MCF 10A (cell line): ENCODE measurements at regions not wholly inside any gene's neighbourhood (a gene's known extent, or its start where the extent isn't known, plus 50 kb on each side); places are given as distances from the start of the nearest gene placed in this dataset.
"Not testable (repeated sequence)": the region's sequence is repeated elsewhere in the genome, so short reads cannot be mapped to it uniquely, and the experiment has no call there.

Experiments
- BruUV-seq: library from RNA; stranded (reverse); fragments of 400-500 nt; replicated peaks from 2 replicates; lab custom pipeline; 2021; lab: Mats Ljungman, UMichigan
- CTCF ChIA-PET: fragments of 300-600 bp; sonication (Branson Sonifier 250); formaldehyde crosslinking; extraction: SDS; loops from one replicate; lab custom pipeline; 2021; ENCODE audit warnings: antibody characterized with exemption, inconsistent platforms; lab: Yijun Ruan, JAX
- POLR2A ChIA-PET: fragments of 300-600, 350-650 bp; sonication (Branson Sonifier 250); formaldehyde crosslinking; extraction: SDS; loops from one replicate; lab custom pipeline; 2020; ENCODE audit warnings: antibody characterized with exemption, inconsistent platforms; lab: Yijun Ruan, JAX
- DNase-seq: peaks from one replicate; pipeline ENCODE4 v3.0.0-alpha.2; 2018; ENCODE audit not compliant: unreplicated experiment
- H3K27ac Mint-ChIP-seq: one replicate; pipeline ENCODE4 v1.8.0; 2022; ENCODE audit warnings: mild to moderate bottlenecking, low read depth, mixed read lengths; ENCODE audit not compliant: unreplicated experiment
- H3K27me3 Mint-ChIP-seq: one replicate; pipeline ENCODE4 v1.8.0; 2022; ENCODE audit warnings: mixed read lengths; ENCODE audit not compliant: insufficient read depth, unreplicated experiment
- H3K36me3 Mint-ChIP-seq: one replicate; pipeline ENCODE4 v1.8.0; 2022; ENCODE audit warnings: mild to moderate bottlenecking, moderate library complexity, mixed read lengths; ENCODE audit not compliant: insufficient read depth, unreplicated experiment
- H3K4me1 Mint-ChIP-seq: one replicate; pipeline ENCODE4 v1.8.0; 2022; ENCODE audit warnings: mixed read lengths; ENCODE audit not compliant: insufficient read depth, unreplicated experiment
- H3K4me3 Mint-ChIP-seq: one replicate; pipeline ENCODE4 v1.8.0; 2022; ENCODE audit warnings: mild to moderate bottlenecking, moderate library complexity, mixed read lengths; ENCODE audit not compliant: unreplicated experiment
- H3K9me3 Mint-ChIP-seq: one replicate; pipeline ENCODE4 v1.8.0; 2022; ENCODE audit warnings: mixed read lengths; ENCODE audit not compliant: unreplicated experiment
- intact Hi-C: fragments of 100-400 bp; cut with micrococcal nuclease; formaldehyde crosslinking; loops from 2 replicates; pipeline ENCODE4 v1.14.1; 2022
- TF ChIP-seq, protein P1 (sequence below): fragments of 200-600 bp; IDR thresholded peaks from one replicate; pipeline ENCODE4 v1.8.0; 2022; ENCODE audit warnings: antibody characterized with exemption, mild to moderate bottlenecking; ENCODE audit not compliant: unreplicated experiment

DNA sequence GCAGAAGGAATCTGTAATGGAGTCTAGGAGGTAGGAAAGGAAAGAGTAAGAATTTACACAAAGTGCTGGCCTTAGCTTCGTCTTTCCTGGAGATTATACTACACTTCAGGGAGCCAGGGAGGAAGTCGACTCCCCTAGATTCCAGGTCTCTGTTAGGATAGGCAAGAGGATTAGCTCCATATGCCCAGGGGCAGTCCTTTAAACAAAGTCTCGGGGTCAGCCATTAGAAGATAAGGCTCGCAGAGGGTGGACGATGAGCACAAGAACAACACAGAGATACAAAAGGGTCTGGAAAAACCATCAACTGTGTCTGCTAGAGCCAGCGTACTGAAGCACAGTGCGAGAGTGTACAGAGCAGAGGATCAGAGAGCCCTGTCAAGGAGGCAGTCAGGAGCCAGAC, 344.7 kb upstream of the TNC start:
- ChIA-PET CTCF (no interaction called here), POLR2A (no interaction called here)
- no peaks in the 10 kb centered on the region for H3K36me3 Mint-ChIP-seq
- no peak for DNase-seq
- BruUV-seq: no TSS peak
- H3K4me1 Mint-ChIP-seq: no peaks in the 10 kb centered on the region
- TF ChIP-seq, protein P1, sequence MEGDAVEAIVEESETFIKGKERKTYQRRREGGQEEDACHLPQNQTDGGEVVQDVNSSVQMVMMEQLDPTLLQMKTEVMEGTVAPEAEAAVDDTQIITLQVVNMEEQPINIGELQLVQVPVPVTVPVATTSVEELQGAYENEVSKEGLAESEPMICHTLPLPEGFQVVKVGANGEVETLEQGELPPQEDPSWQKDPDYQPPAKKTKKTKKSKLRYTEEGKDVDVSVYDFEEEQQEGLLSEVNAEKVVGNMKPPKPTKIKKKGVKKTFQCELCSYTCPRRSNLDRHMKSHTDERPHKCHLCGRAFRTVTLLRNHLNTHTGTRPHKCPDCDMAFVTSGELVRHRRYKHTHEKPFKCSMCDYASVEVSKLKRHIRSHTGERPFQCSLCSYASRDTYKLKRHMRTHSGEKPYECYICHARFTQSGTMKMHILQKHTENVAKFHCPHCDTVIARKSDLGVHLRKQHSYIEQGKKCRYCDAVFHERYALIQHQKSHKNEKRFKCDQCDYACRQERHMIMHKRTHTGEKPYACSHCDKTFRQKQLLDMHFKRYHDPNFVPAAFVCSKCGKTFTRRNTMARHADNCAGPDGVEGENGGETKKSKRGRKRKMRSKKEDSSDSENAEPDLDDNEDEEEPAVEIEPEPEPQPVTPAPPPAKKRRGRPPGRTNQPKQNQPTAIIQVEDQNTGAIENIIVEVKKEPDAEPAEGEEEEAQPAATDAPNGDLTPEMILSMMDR: no peak
- H3K9me3 Mint-ChIP-seq: no peaks in the 10 kb centered on the region
- intact Hi-C loops: no loop called here
- H3K27ac Mint-ChIP-seq: no peak overlapping the region
- H3K27me3 Mint-ChIP-seq: peaks cover 14% of the 10 kb centered on the region
- H3K4me3 Mint-ChIP-seq: no peak overlapping the region

DNA sequence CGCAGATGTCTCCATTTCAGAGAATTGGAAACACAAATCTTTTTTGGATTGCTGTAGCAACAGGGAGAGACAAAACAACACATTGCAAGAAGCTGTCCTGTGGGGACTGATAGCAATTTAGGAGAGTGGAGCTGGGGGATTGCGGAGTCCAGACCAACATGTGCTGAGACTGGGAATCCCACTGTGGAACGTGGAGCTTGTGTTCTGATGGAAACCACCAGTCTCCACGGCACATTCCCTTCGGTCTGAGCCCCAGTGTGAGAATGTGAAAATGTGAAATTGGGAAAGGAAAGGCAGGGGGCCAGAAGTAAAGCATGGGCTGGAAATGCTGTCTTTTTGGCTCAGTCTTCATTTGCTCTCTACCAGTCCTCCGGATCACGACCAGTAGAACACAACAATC, 348.8 kb upstream of the TNC start:
- Mint-ChIP-seq H3K36me3 (no peaks in the 10 kb centered on the region), H3K27ac (no peak overlapping the region), H3K4me1 (no peaks in the 10 kb centered on the region), H3K27me3 (peaks cover 10% of the 10 kb centered on the region), H3K9me3 (no peaks in the 10 kb centered on the region), H3K4me3 (no peak overlapping the region)
- TF ChIP-seq, protein P1: no peak
- intact Hi-C loops: no loop called here
- ChIA-PET CTCF (no interaction called here), POLR2A (interaction anchor here (1.2 kb wide), 1 partner anchor 177 kb away, joined by 3 read pairs; no protein-coding TSS in a partner anchor)
- no TSS peak for BruUV-seq
- no peak for DNase-seq

DNA sequence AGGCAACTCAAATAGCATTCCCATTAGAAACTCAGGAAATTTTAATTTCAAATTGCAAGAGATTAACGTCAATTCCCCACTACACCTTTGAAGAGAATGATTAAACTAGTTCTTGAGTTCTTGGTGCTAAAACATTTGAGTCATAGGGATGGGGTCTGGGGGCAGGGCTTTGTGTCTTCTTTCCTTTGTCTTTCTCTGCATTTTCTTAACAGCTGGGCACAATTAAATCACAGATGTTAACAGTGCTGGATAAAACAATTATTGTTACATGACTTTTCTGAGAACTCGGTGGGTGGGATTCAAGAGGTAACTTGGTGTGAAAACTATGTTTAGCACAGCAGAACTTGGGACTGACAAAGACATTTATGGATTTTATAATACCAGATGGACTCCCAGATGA, 351.9 kb upstream of the TNC start:
- no TSS peak for BruUV-seq

DNA sequence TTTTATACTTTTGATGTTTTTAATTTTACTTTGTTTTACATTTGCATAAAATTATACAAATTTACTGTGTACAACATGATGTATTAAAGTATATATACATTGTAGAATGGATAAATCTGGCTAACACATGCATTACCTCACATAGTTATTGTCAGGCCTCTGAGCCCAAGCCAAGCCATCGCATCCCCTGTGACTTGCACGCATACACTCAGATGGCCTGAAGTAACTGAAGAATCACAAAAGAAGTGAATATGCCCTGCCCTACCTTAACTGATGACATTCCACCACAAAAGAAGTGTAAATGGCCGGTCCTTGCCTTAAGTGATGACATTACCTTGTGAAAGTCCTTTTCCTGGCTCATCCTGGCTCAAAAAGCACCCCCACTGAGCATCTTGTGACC, 355.1 kb upstream of the TNC start:
- H3K27ac Mint-ChIP-seq, H3K4me1 Mint-ChIP-seq, BruUV-seq, DNase-seq, H3K36me3 Mint-ChIP-seq, intact Hi-C loops, H3K27me3 Mint-ChIP-seq, POLR2A ChIA-PET, H3K9me3 Mint-ChIP-seq, H3K4me3 Mint-ChIP-seq: not testable (repeated sequence)
- CTCF ChIA-PET: interaction anchor here (0.6 kb wide), 1 partner anchor 579 kb away, joined by 3 read pairs; no protein-coding TSS in a partner anchor

More for the DNA sequence above, 351.9 kb upstream of the TNC start:
- H3K4me3 Mint-ChIP-seq: no peak overlapping the region
- H3K36me3 Mint-ChIP-seq: no peaks in the 10 kb centered on the region
- H3K4me1 Mint-ChIP-seq: no peaks in the 10 kb centered on the region
- H3K9me3 Mint-ChIP-seq: no peaks in the 10 kb centered on the region
- TF ChIP-seq, protein P1: no peak
- ChIA-PET CTCF (no interaction called here), POLR2A (no interaction called here)
- intact Hi-C loops: no loop called here
- DNase-seq: no peak
- no peak overlapping the region for H3K27ac Mint-ChIP-seq
- H3K27me3 Mint-ChIP-seq: no peaks in the 10 kb centered on the region

DNA sequence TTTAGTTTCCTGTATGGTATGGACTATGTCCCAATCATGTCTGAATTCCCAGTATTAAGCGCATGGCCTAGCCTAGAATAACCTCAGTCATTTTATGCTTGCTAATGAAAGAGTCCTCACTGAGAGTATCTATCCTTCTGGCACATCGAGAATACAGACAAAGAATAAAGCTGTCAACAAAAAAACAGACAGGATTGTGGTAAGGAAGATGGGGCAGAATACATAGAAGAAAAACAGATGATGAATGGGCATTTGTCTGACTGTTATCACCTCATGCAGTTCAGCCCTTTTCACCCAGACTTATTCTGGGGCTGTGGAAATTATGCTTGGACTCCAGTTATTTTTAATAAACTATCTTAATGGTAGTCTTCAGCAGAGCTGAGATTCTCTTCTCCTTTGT, 363.8 kb upstream of the TNC start:
- intact Hi-C loops: loop anchor here (2.0 kb wide), 1 partner anchor 23 kb away; no protein-coding TSS in a partner anchor
- Mint-ChIP-seq H3K4me3 (no peak overlapping the region), H3K27me3 (no peaks in the 10 kb centered on the region), H3K27ac (no peak overlapping the region), H3K9me3 (no peaks in the 10 kb centered on the region), H3K36me3 (no peaks in the 10 kb centered on the region), H3K4me1 (no peaks in the 10 kb centered on the region)
- DNase-seq: no peak
- TF ChIP-seq, protein P1: no peak
- no TSS peak for BruUV-seq
- ChIA-PET CTCF (no interaction called here), POLR2A (no interaction called here)
